DOHH2 (cell line): ENCODE measurements at regions not wholly inside any gene's neighbourhood (a gene's known extent, or its start where the extent isn't known, plus 50 kb on each side); places are given as distances from the start of the nearest gene placed in this dataset.

ENCODE experiments used
- H3F3A ChIP-seq: fragments of 200-600 bp; sonication (generic), shearing (Covaris generic); 2 replicates; pipeline ENCODE4 v1.6.0; 2016; ENCODE audit warnings: antibody characterized with exemption, mild to moderate bottlenecking; ENCODE audit not compliant: control insufficient read depth, insufficient read depth
- H3K27ac ChIP-seq: fragments of 200-600 bp; sonication (generic); 2 replicates; pipeline ENCODE4 v1.5.1; 2014; ENCODE audit warnings: low read depth, mild to moderate bottlenecking, low read length, moderate library complexity
- H3K27me3 ChIP-seq: fragments of 200-600 bp; sonication (generic); 2 replicates; pipeline ENCODE4 v1.6.1; 2014; ENCODE audit warnings: mild to moderate bottlenecking, low read length, mixed read lengths; ENCODE audit not compliant: control insufficient read depth
- H3K36me3 ChIP-seq: fragments of 200-600 bp; sonication (generic); 2 replicates; pipeline ENCODE4 v1.6.1; 2014; ENCODE audit warnings: mild to moderate bottlenecking, low read length, moderate library complexity, mixed read lengths; ENCODE audit not compliant: control insufficient read depth
- H3K4me1 ChIP-seq: fragments of 200-600 bp; sonication (generic); 2 replicates; pipeline ENCODE4 v1.6.1; 2014; ENCODE audit warnings: mild to moderate bottlenecking, low read length, mixed read lengths; ENCODE audit not compliant: control insufficient read depth
- H3K4me2 ChIP-seq: fragments of 200-600 bp; sonication (generic); 2 replicates; pipeline ENCODE4 v1.6.0; 2014; ENCODE audit warnings: mild to moderate bottlenecking, low read length, moderate library complexity
- H3K4me3 ChIP-seq: fragments of 200-600 bp; sonication (generic); 2 replicates; pipeline ENCODE4 v1.5.1; 2014; ENCODE audit warnings: mild to moderate bottlenecking, low read length, mixed read lengths
- H3K79me2 ChIP-seq: fragments of 200-600 bp; sonication (generic); 2 replicates; pipeline ENCODE4 v1.6.1; 2014; ENCODE audit warnings: mild to moderate bottlenecking, low read length, mixed read lengths; ENCODE audit not compliant: control insufficient read depth
- H3K9me2 ChIP-seq: fragments of 200-600 bp; sonication (generic); replicated peaks from 2 replicates; pipeline ENCODE4 v1.6.1; 2014; ENCODE audit warnings: mild to moderate bottlenecking, low read length, mixed read lengths; ENCODE audit not compliant: control insufficient read depth
- H3K9me3 ChIP-seq: fragments of 200-600 bp; sonication (generic); 2 replicates; pipeline ENCODE4 v1.6.1; 2014; ENCODE audit warnings: antibody characterized with exemption, low read length, mixed read lengths; ENCODE audit not compliant: control insufficient read depth, insufficient read depth
- H4K20me1 ChIP-seq: fragments of 200-600 bp; sonication (generic); 2 replicates; pipeline ENCODE4 v1.6.0; 2014; ENCODE audit warnings: low read depth, mild to moderate bottlenecking, antibody characterized with exemption, low read length, moderate library complexity; ENCODE audit not compliant: control insufficient read depth, insufficient read depth
- EZH2phosphoT487 ChIP-seq: fragments of 200-600 bp; sonication (generic); IDR thresholded peaks from 2 replicates; pipeline ENCODE4 v1.6.1; 2017; ENCODE audit warnings: borderline replicate concordance, mild to moderate bottlenecking, antibody characterized with exemption, low read length, moderate library complexity, mixed read lengths
- TF ChIP-seq, protein P1 (sequence below): fragments of 200-600 bp; sonication (generic); IDR thresholded peaks from one replicate; pipeline ENCODE4 v1.5.1; 2014; ENCODE audit warnings: antibody characterized with exemption, mild to moderate bottlenecking, low read depth, low read length; ENCODE audit not compliant: poor library complexity, severe bottlenecking

- no peaks in the 10 kb centered on the region for H3K9me3 ChIP-seq
- no peaks in the 10 kb centered on the region for H3K27me3 ChIP-seq
- H3K79me2 ChIP-seq = no peaks in the 10 kb centered on the region
- H3K4me2 ChIP-seq = no peak overlapping the region
- H3K9me2 ChIP-seq = no peaks in the 10 kb centered on the region
- H3K36me3 ChIP-seq = no peaks in the 10 kb centered on the region
- no peak overlapping the region for H3K4me3 ChIP-seq
- TF ChIP-seq, protein P1, sequence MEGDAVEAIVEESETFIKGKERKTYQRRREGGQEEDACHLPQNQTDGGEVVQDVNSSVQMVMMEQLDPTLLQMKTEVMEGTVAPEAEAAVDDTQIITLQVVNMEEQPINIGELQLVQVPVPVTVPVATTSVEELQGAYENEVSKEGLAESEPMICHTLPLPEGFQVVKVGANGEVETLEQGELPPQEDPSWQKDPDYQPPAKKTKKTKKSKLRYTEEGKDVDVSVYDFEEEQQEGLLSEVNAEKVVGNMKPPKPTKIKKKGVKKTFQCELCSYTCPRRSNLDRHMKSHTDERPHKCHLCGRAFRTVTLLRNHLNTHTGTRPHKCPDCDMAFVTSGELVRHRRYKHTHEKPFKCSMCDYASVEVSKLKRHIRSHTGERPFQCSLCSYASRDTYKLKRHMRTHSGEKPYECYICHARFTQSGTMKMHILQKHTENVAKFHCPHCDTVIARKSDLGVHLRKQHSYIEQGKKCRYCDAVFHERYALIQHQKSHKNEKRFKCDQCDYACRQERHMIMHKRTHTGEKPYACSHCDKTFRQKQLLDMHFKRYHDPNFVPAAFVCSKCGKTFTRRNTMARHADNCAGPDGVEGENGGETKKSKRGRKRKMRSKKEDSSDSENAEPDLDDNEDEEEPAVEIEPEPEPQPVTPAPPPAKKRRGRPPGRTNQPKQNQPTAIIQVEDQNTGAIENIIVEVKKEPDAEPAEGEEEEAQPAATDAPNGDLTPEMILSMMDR = no peak
- TF ChIP-seq EZH2phosphoT487 = no peak
- H3K4me1 ChIP-seq = no peaks in the 10 kb centered on the region
- H3K27ac ChIP-seq = no peak overlapping the region
- no peaks in the 10 kb centered on the region for H4K20me1 ChIP-seq
- no peaks in the 10 kb centered on the region for H3F3A ChIP-seq
Measured at GRCh38 chr12:75953312-75953906, 78.2 kb downstream of the PHLDA1 start.

DNA sequence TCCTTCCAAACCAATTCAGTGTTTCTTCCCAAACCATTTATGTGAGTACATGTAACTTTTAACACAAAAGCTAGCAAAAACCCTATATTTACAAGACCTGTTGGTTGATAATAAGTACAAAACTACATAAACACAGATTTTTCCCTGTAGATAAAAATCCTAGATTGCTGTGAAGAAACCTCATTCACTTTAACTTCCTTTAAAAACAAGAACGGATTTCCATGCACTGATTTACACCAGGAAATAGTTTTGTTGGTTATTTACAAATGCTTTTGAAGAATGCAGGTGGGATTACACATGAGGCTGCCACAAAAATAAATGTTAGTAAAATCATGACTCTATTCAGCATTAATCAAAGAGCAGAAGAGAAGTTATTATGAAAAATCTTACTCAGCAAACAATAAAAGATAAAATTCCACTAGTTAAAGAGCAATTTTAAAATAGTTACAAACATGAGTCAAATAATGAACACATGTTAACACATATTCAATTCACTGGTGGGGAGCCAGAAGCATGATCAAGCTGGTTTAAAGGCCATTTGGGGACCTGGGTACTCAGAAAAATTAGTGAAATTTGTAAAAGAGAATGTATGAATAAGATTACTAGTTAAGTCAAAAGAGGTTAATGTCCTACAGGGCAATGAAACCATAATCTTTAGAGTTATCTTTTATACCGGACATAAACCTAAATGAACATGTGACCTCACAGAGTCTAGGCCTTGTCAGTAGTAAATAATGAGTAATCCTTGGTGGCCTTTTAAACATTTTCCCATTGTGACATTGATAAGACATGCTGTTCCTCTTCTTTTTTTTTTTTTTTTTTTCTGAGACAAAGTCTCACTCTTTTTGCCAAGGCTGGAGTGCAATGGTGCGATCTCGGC lies 79.9 kb downstream of the PHLDA1 start:
- no peak for TF ChIP-seq EZH2phosphoT487
- TF ChIP-seq, protein P1 = no peak
- no peak overlapping the region for H3K27ac ChIP-seq
- no peaks in the 10 kb centered on the region for H3K27me3 ChIP-seq
- H4K20me1 ChIP-seq = no peaks in the 10 kb centered on the region
- no peaks in the 10 kb centered on the region for H3F3A ChIP-seq
- H3K36me3 ChIP-seq = no peaks in the 10 kb centered on the region
- no peaks in the 10 kb centered on the region for H3K4me1 ChIP-seq
- no peak overlapping the region for H3K4me3 ChIP-seq
- H3K4me2 ChIP-seq = no peak overlapping the region
- no peaks in the 10 kb centered on the region for H3K79me2 ChIP-seq
- H3K9me2 ChIP-seq = no peaks in the 10 kb centered on the region
- H3K9me3 ChIP-seq = no peaks in the 10 kb centered on the region

DNA sequence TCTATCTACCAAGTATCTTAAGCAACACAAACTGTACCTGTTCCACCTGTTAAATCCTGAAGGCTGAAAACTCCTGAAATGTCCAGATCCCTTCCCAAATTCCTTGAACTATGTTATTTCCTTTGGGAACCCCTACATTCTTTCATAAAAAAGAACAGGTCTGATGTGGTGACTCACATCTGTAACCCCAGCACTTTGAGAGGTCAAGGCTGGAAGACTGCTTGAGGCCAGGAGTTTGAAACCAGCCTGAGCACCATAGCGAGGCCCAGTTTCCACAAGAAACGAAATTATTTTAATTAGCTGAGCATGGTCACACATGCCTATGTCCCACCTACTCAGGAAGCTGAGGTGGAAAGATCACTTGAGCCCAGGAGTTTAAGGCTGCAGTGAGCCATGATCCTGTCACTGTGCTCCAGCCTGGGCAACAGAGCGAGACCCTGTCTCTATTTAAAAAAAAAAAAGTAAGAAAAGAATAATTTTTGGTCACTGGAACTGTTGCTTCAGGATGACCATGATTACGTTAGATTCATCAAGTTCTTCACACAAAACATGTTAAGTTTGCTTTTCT lies 84.3 kb downstream of the PHLDA1 start:
- Histone ChIP-seq H3K36me3 (no peaks in the 10 kb centered on the region), H3K27ac (no peak overlapping the region), H3K4me2 (no peak overlapping the region), H3K4me1 (peaks cover 11% of the 10 kb centered on the region), H3K9me3 (no peaks in the 10 kb centered on the region), H3K79me2 (no peaks in the 10 kb centered on the region), H3K4me3 (no peak overlapping the region), H3F3A (no peaks in the 10 kb centered on the region), H3K27me3 (no peaks in the 10 kb centered on the region), H4K20me1 (no peaks in the 10 kb centered on the region), H3K9me2 (no peaks in the 10 kb centered on the region)
- TF ChIP-seq, protein P1 = no peak
- no peak for TF ChIP-seq EZH2phosphoT487
